Osteoblast (primary cell): ENCODE measurements at regions not wholly inside any gene's neighbourhood (a gene's known extent, or its start where the extent isn't known, plus 50 kb on each side); places are given as distances from the start of the nearest gene placed in this dataset.

ENCODE experiments used
- DNase-seq: peaks from one replicate; pipeline ENCODE4 v3.0.0; 2011; ENCODE audit warnings: low spot score, mixed read lengths; ENCODE audit not compliant: insufficient read length; ENCODE audit errors: missing footprints
- H2AFZ ChIP-seq: 2 replicates; pipeline ENCODE4 v1.6.0; 2011; ENCODE audit warnings: mild to moderate bottlenecking, low read length
- H3K27ac ChIP-seq: 2 replicates; pipeline ENCODE4 v1.5.1; 2011; ENCODE audit warnings: mild to moderate bottlenecking, low read depth, low read length, moderate library complexity
- H3K27me3 ChIP-seq: 2 replicates; pipeline ENCODE4 v1.6.0; 2012; ENCODE audit warnings: mild to moderate bottlenecking, control low read depth, inconsistent platforms, low read length, moderate library complexity; ENCODE audit not compliant: insufficient read depth
- H3K36me3 ChIP-seq: 2 replicates; pipeline ENCODE4 v1.5.1; 2011; ENCODE audit warnings: mild to moderate bottlenecking, low read length, control low read depth, moderate library complexity; ENCODE audit not compliant: insufficient read depth
- H3K4me1 ChIP-seq: 2 replicates; pipeline ENCODE4 v1.5.1; 2011; ENCODE audit warnings: mild to moderate bottlenecking, low read length, control low read depth, moderate library complexity; ENCODE audit not compliant: insufficient read depth
- H3K4me2 ChIP-seq: 2 replicates; pipeline ENCODE4 v1.6.0; 2011; ENCODE audit warnings: mild to moderate bottlenecking, low read length; ENCODE audit not compliant: insufficient read depth
- H3K4me3 ChIP-seq: fragments of 200-600 bp; sonication (generic); 3 replicates; pipeline ENCODE4 v1.5.1; 2012; ENCODE audit warnings: mild to moderate bottlenecking, low read length, inconsistent platforms; ENCODE audit not compliant: insufficient read depth
- H3K79me2 ChIP-seq: 2 replicates; pipeline ENCODE4 v1.6.0; 2012; ENCODE audit warnings: mild to moderate bottlenecking, low read length, control low read depth, inconsistent platforms; ENCODE audit not compliant: insufficient read depth
- H3K9me3 ChIP-seq: 2 replicates; pipeline ENCODE4 v1.5.1; 2011; ENCODE audit warnings: low read depth, low read length, control low read depth
- H4K20me1 ChIP-seq: 2 replicates; pipeline ENCODE4 v1.6.0; 2012; ENCODE audit warnings: mild to moderate bottlenecking, low read length, control low read depth; ENCODE audit not compliant: insufficient read depth
- TF ChIP-seq, protein P1 (sequence below): IDR thresholded peaks from 2 replicates; pipeline ENCODE4 v1.5.1; 2011; ENCODE audit warnings: mild to moderate bottlenecking, low read depth, low read length, moderate library complexity; ENCODE audit errors: extremely low read depth

DNA sequence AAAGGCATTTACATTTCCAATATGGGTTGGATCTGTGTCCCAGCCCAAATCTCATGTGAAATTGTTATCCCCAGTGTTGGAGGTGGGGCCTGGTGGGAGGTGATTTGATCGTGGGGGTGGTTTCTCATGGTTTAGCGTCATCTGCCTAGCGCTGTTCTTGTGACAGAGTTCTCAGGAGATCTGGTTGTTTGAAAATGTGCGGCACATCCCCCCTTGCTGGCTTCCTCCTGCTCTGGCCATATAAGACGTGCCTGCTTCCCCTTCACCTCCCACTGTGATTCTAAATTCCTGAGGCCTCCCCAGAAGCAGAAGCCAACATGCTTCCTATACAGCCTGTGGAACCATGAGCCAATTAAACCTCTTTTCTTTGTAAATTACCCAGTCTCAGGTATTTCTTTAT, 126.2 kb upstream of the FNDC3A start:
- H3K36me3 ChIP-seq: no peaks in the 10 kb centered on the region
- H4K20me1 ChIP-seq: no peaks in the 10 kb centered on the region
- no peak for DNase-seq
- H3K4me1 ChIP-seq: peaks cover 16% of the 10 kb centered on the region
- no peak overlapping the region for H3K4me3 ChIP-seq
- TF ChIP-seq, protein P1, sequence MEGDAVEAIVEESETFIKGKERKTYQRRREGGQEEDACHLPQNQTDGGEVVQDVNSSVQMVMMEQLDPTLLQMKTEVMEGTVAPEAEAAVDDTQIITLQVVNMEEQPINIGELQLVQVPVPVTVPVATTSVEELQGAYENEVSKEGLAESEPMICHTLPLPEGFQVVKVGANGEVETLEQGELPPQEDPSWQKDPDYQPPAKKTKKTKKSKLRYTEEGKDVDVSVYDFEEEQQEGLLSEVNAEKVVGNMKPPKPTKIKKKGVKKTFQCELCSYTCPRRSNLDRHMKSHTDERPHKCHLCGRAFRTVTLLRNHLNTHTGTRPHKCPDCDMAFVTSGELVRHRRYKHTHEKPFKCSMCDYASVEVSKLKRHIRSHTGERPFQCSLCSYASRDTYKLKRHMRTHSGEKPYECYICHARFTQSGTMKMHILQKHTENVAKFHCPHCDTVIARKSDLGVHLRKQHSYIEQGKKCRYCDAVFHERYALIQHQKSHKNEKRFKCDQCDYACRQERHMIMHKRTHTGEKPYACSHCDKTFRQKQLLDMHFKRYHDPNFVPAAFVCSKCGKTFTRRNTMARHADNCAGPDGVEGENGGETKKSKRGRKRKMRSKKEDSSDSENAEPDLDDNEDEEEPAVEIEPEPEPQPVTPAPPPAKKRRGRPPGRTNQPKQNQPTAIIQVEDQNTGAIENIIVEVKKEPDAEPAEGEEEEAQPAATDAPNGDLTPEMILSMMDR: no peak
- no peak overlapping the region for H2AFZ ChIP-seq
- H3K27ac ChIP-seq: no peak overlapping the region
- H3K79me2 ChIP-seq: no peaks in the 10 kb centered on the region
- peaks cover 2% of the 10 kb centered on the region for H3K27me3 ChIP-seq
- no peaks in the 10 kb centered on the region for H3K9me3 ChIP-seq
- H3K4me2 ChIP-seq: no peak overlapping the region

DNA sequence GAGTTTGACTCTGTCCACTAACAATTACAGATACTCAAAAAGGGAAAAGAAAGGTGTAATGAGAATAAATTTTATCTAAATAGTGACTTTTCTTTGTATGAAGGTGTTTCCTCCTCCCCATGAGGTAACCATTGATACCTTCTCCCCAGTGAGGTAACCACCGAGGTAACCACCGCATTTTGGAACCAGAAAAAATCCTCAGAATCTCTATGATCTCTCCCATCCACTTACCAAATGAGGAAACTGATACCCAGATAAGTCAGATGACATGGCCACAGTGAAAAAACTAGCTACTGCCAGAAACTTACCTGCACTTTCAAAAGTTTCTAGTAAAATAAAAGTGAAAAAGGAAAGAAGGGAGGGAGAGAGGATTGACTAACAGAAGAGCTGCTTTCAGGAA, 124.0 kb upstream of the FNDC3A start:
- Histone ChIP-seq H3K4me2 (no peak overlapping the region), H3K79me2 (no peaks in the 10 kb centered on the region), H3K4me1 (peaks cover 16% of the 10 kb centered on the region), H4K20me1 (no peaks in the 10 kb centered on the region), H3K36me3 (no peaks in the 10 kb centered on the region), H3K27me3 (peaks cover 2% of the 10 kb centered on the region), H3K9me3 (no peaks in the 10 kb centered on the region), H3K27ac (no peak overlapping the region), H3K4me3 (no peak overlapping the region), H2AFZ (no peak overlapping the region)
- DNase-seq: no peak
- TF ChIP-seq, protein P1: no peak

DNA sequence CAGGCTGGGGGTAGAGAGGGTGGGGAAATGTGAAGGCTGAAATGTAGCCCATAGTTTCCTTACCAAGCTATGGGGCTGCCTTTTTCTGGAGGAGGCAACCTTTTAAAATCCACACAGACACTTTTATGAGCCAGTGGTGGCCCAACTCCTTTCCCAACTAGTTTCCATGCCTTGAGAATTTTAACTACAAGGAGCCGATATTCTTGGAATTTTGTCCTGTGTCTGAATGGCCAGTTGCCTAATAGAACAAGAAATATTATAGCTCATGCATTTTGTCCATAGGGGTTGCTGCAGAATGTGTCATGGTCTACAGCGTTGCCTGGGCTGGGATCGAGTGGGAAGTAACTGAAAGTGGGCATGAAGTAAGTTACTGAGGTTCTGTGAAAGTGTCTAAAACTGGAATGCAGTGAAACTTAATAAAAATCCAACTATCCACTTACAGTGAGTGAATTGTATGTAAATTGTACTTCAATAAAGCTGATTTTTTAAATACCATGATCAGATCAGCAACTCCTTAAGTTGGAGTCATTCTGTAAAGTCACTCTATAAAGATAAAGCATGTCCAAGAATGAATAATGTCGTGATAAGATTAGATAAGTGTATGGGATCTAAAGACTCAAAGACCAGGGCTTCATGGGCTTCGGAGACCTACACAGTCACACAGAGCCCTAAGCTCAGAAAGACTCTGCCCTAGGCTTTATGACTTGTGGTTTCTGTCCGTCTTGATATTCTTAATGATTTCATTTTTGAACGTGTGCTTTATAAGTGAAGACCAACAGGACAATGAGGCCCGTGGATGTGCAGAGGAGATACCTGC, 122.6 kb upstream of the FNDC3A start:
- peak overlapping the region; percentile 76 for H3K4me2 ChIP-seq
- peaks cover 16% of the 10 kb centered on the region for H3K4me1 ChIP-seq
- peak overlapping the region; percentile 36 for H3K4me3 ChIP-seq
- H2AFZ ChIP-seq: no peak overlapping the region
- peaks cover 2% of the 10 kb centered on the region for H3K27me3 ChIP-seq
- H3K27ac ChIP-seq: peak overlapping the region; percentile 14
- H3K9me3 ChIP-seq: no peaks in the 10 kb centered on the region
- no peak for DNase-seq
- TF ChIP-seq, protein P1: no peak
- H4K20me1 ChIP-seq: no peaks in the 10 kb centered on the region
- no peaks in the 10 kb centered on the region for H3K36me3 ChIP-seq
- H3K79me2 ChIP-seq: no peaks in the 10 kb centered on the region

DNA sequence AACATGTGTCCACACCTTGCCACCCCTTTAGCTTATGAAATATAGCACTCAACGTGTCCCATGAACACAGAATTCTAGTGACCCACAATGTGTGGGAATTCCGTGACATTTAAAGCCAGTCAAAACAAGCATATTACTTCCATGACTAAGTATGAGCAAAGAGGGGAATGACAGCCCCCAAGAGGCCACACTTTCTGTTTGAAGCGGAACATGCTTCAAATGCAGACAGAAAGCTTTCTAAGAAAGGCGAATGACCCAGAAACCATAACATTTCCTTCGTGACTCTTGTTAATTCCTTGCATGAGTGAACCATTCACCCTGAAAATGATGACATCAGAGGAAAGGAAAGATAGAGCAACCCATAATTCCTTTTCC, 122.0 kb upstream of the FNDC3A start:
- no peak overlapping the region for H2AFZ ChIP-seq
- peak overlapping the region; percentile 14 for H3K27ac ChIP-seq
- H3K4me1 ChIP-seq: peaks cover 16% of the 10 kb centered on the region
- H3K9me3 ChIP-seq: no peaks in the 10 kb centered on the region
- H4K20me1 ChIP-seq: no peaks in the 10 kb centered on the region
- no peaks in the 10 kb centered on the region for H3K79me2 ChIP-seq
- TF ChIP-seq, protein P1: no peak
- H3K4me3 ChIP-seq: peak overlapping the region; percentile 36
- peaks cover 2% of the 10 kb centered on the region for H3K27me3 ChIP-seq
- peak overlapping the region; percentile 76 for H3K4me2 ChIP-seq
- H3K36me3 ChIP-seq: no peaks in the 10 kb centered on the region
- DNase-seq: peak; percentile 49
